ENCODE measurements at regions not wholly inside any gene's neighbourhood (a gene's known extent, or its start where the extent isn't known, plus 50 kb on each side); places are given as distances from the start of the nearest gene placed in this dataset.

GRCh38 chr22:49300951-49301397 is 526.7 kb downstream of the BRD1 start:
- intact Hi-C loops (cut with DNase I; ENCODE audit: low total_unique reads): no loop called here
- H3K27ac ChIP-seq: no peak overlapping the region
- no peak overlapping the region for H3K4me3 ChIP-seq
- peak; percentile 45 for DNase-seq
- peaks cover 0 to 7% (median 2%) of the 10 kb centered on the region in 6 donors for H3K4me1 ChIP-seq
- WGBS, 5 donors: 71 to 84% (median 83%) methylated on average over 10 to 15 of the region's 15 CpGs
- H3K36me3 ChIP-seq: no peaks in the 10 kb centered on the region
- peaks cover 0 to 77% (median 19%) of the 10 kb centered on the region in 7 donors for H3K27me3 ChIP-seq (replicated peaks in 1 of 7)
- H3K9me3 ChIP-seq: no peaks in the 10 kb centered on the region
- TF ChIP-seq CTCF (IDR thresholded peaks at IDR 0.05 in 8 of 11, conservative IDR thresholded peaks at IDR 0.05 in 3 of 11): no peak
- TF ChIP-seq POLR2A (IDR thresholded peaks at IDR 0.05): no peak
- TF ChIP-seq POLR2AphosphoS5 (IDR thresholded peaks at IDR 0.05): no peak

GRCh38 chr22:49300241-49300640 is 527.4 kb downstream of the BRD1 start:
- H3K9me3 ChIP-seq: peaks cover 0 to 3% (median 0%) of the 10 kb centered on the region in 8 donors
- no peak overlapping the region for H3K4me3 ChIP-seq
- WGBS, 5 donors: 70 to 76% (median 73%) methylated on average over 6 to 11 of the region's 11 CpGs
- H3K27me3 ChIP-seq (replicated peaks in 1 of 7): peaks cover 0 to 70% (median 15%) of the 10 kb centered on the region in 7 donors
- no peaks in the 10 kb centered on the region for H3K36me3 ChIP-seq
- TF ChIP-seq POLR2AphosphoS5 (IDR thresholded peaks at IDR 0.05) (no peak), CTCF (IDR thresholded peaks at IDR 0.05 in 8 of 11, conservative IDR thresholded peaks at IDR 0.05 in 3 of 11) (no peak), POLR2A (IDR thresholded peaks at IDR 0.05) (no peak)
- H3K27ac ChIP-seq: no peak overlapping the region
- intact Hi-C loops (cut with DNase I; ENCODE audit: low total_unique reads): no loop called here
- peaks cover 0 to 6% (median 2%) of the 10 kb centered on the region in 6 donors for H3K4me1 ChIP-seq
- peak; percentile 36 for DNase-seq

- H3K4me1 ChIP-seq: peaks cover 0 to 2% (median 0%) of the 10 kb centered on the region in 6 donors
- intact Hi-C loops (cut with DNase I; ENCODE audit: low total_unique reads): no loop called here
- WGBS, 5 donors: 69 to 83% (median 79%) methylated on average over 13 of the region's 13 CpGs
- TF ChIP-seq POLR2AphosphoS5 (IDR thresholded peaks at IDR 0.05): no peak
- TF ChIP-seq CTCF (IDR thresholded peaks at IDR 0.05 in 8 of 11, conservative IDR thresholded peaks at IDR 0.05 in 3 of 11): no peak
- no peak for TF ChIP-seq POLR2A (IDR thresholded peaks at IDR 0.05)
- H3K27me3 ChIP-seq (replicated peaks in 1 of 7): peaks cover 0 to 66% (median 11%) of the 10 kb centered on the region in 7 donors
- peak; percentile 39 for DNase-seq
- peaks cover 0 to 7% (median under 1%) of the 10 kb centered on the region in 8 donors for H3K9me3 ChIP-seq
- no peak overlapping the region for H3K27ac ChIP-seq
- no peak overlapping the region for H3K4me3 ChIP-seq
- no peaks in the 10 kb centered on the region for H3K36me3 ChIP-seq
These were observed 527.8 kb downstream of the BRD1 start for GRCh38 chr22:49299821-49300231.

DNA sequence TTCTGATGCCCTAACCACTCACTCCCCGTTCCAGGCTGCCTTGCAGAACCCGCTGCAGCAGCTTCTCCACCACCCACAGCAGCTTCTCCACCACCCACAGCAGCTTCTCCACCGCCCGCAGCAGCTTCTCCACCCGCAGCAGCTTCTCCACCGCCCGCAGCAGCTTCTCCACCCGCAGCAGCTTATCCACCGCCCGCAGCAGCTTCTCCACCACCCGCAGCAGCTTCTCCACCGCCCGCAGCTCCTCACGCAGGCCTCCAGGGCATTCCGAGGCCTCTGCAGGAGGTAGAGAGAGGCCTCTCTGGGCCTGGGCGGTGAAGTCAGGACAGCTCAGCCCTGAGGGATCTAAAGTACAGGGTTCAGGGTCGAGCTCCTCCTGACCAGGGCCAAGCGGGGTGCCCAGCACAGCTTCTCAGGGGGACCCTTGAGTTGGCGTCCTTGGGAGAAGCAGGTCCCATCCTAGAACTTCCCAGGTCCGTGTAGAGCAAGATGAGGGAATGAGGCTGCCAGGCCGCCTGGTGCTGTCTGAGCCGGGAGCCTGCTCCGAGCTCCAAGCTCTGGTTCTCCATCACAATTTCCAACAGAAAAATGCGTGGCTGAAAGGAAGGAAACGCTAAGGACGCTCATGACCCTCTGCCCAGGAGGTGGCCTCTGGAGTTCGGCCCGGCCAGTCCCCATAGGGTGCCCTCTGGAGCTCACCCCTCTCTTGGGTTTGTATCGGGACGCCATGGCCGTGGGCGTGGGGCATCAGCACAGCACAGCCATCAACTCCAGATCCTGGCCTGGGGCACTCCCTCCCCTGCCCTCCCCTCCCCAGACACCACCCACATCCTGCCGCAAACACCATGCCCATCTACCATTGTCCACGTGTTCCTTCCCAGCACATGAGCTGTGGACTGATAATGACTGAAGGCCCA is 528.6 kb downstream of the BRD1 start:
- no peak overlapping the region for H3K4me3 ChIP-seq
- H3K27ac ChIP-seq: no peak overlapping the region
- intact Hi-C loops (cut with DNase I; ENCODE audit: low total_unique reads): no loop called here
- H3K27me3 ChIP-seq (replicated peaks in 1 of 7): peaks cover 0 to 58% (median 4%) of the 10 kb centered on the region in 7 donors
- DNase-seq: peak; percentile 47
- no peak for TF ChIP-seq POLR2A (IDR thresholded peaks at IDR 0.05)
- TF ChIP-seq CTCF (IDR thresholded peaks at IDR 0.05 in 8 of 11, conservative IDR thresholded peaks at IDR 0.05 in 3 of 11): no peak
- no peak for TF ChIP-seq POLR2AphosphoS5 (IDR thresholded peaks at IDR 0.05)
- no peaks in the 10 kb centered on the region for H3K4me1 ChIP-seq
- 76 to 85% (median 83%) methylated on average over 33 to 34 of the region's 34 CpGs for WGBS, 5 donors
- H3K36me3 ChIP-seq: no peaks in the 10 kb centered on the region
- H3K9me3 ChIP-seq: peaks cover 0 to 14% (median 7%) of the 10 kb centered on the region in 8 donors

Data from spleen (tissue), 11 donors.